Cardiac fibroblast (primary cell): ENCODE measurements at regions not wholly inside any gene's neighbourhood (a gene's known extent, or its start where the extent isn't known, plus 50 kb on each side); places are given as distances from the start of the nearest gene placed in this dataset.

Experiments
- DNase-seq, 2 donors: peaks; one replicate each; pipeline versions ENCODE4 v3.0.0 to v3.0.0-alpha.2; 2010; ENCODE audit warnings: low read depth in 2 of 2
- H3K4me3 ChIP-seq, 2 donors: replicated peaks in 1 of 2; 1 replicate in 1 of 2; 2 replicates in 1 of 2; pipeline ENCODE4 v1.5.1; 2011; ENCODE audit warnings: low read depth in 2 of 2, low read length in 2 of 2, mild to moderate bottlenecking in 2 of 2, moderate library complexity in 1 of 2
- TF ChIP-seq, protein P1 (sequence below): IDR thresholded peaks from one replicate; pipeline ENCODE4 v1.5.1; 2011; ENCODE audit warnings: low read depth, mild to moderate bottlenecking, low read length, inconsistent platforms

- no peak overlapping the region for H3K4me3 ChIP-seq
- TF ChIP-seq, protein P1, sequence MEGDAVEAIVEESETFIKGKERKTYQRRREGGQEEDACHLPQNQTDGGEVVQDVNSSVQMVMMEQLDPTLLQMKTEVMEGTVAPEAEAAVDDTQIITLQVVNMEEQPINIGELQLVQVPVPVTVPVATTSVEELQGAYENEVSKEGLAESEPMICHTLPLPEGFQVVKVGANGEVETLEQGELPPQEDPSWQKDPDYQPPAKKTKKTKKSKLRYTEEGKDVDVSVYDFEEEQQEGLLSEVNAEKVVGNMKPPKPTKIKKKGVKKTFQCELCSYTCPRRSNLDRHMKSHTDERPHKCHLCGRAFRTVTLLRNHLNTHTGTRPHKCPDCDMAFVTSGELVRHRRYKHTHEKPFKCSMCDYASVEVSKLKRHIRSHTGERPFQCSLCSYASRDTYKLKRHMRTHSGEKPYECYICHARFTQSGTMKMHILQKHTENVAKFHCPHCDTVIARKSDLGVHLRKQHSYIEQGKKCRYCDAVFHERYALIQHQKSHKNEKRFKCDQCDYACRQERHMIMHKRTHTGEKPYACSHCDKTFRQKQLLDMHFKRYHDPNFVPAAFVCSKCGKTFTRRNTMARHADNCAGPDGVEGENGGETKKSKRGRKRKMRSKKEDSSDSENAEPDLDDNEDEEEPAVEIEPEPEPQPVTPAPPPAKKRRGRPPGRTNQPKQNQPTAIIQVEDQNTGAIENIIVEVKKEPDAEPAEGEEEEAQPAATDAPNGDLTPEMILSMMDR: no peak
- DNase-seq: no peak
These were observed 490.9 kb upstream of the TBL1XR1 start for GRCh38 chr3:177688152-177688551.

DNA sequence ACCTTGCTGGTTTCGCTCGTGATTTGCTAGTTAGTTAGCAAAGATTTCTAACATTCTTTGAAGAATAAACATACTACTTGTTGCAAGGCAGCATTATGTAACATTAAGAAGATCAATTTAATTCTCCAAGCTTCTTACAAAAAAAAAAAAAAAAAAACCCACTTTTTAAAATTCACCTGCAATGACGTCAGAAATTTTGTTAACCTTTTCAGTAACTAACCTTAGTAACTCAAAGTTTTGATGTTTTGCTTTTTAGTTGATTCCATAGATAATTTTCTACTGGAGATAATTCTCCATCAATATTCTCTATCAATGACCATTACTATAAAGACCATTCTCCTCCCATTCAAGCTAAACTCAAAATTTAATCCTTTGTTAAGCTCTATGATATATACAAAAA, 491.8 kb upstream of the TBL1XR1 start:
- TF ChIP-seq, protein P1: no peak
- no peak overlapping the region for H3K4me3 ChIP-seq
- no peak for DNase-seq

DNA sequence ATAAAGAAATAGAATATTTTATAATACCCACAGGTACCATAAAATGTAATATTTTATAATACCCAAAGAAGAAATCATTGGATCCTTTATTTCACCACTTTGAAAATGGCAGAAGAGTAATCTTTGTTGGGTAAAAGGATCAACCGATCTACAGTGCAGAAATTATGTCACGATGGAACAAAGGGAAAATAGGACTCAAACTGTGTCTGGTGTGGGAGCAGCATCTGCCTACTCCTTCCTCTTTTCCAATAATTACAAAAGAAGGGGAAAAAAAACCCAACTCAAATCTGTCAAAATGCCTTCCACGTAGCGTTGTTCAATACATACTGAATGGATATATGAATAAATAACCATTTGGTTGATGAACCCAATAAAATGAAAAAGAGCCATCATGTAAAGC, 492.6 kb upstream of the TBL1XR1 start:
- no peak overlapping the region for H3K4me3 ChIP-seq
- TF ChIP-seq, protein P1: no peak
- DNase-seq: no peak

DNA sequence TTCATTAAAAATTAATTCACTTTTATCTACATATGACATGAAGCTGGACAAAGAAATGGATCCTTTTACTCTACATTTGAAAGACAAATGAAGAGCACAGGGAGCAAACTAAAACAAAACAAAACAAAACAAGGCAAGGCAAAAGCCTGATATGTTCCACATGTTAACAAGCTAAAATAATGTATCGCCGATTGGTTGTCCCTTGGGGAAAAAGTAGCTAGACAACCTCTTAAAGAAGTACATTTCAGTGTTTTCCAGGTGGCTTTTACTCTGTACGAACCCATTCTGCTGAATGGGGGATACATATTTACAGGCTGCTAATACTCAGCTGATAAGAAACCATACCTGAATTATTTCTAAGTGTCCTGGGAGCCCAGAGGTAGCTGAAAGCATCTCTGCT, 493.0 kb upstream of the TBL1XR1 start:
- no peak overlapping the region for H3K4me3 ChIP-seq
- DNase-seq: no peak
- TF ChIP-seq, protein P1: no peak

- TF ChIP-seq, protein P1: no peak
- no peak for DNase-seq
- H3K4me3 ChIP-seq: no peak overlapping the region
These were observed 495.2 kb upstream of the TBL1XR1 start for GRCh38 chr3:177692304-177692975.

DNA sequence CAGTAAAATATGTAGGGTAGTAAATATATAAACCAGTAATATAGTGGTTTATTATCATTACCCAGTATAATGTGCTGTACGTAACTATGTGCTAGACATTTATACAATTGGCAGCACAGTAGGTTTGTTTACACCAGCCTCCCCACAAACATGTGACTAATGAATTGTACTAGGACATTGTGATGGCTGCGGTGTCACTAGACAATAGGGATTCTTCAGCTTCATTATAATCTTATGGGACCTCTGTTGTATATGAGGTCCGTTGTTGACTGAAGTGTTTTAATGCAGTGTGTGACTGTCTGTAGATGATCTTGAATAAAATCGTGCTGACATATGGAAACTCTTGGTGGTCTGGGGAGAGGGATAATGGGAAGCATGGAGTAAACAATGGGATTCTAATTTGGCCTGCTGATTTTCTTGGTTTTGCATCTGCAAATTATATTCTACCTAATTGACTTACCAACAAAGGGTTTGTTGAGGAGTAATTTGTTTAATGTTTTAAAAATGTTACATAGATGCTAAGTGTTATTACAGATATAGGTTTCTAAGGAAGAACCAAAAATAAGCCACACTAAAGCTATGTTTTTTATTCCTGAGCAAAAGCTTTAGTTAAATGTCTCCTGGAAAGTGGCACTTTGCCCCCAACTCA, 496.5 kb upstream of the TBL1XR1 start:
- DNase-seq: peak in 1 of 2 donors; percentile 9
- TF ChIP-seq, protein P1: no peak
- H3K4me3 ChIP-seq: no peak overlapping the region
